BE2C (cell line): ENCODE measurements at regions not wholly inside any gene's neighbourhood (a gene's known extent, or its start where the extent isn't known, plus 50 kb on each side); places are given as distances from the start of the nearest gene placed in this dataset.
"Not testable (repeated sequence)": the region's sequence is repeated elsewhere in the genome, so short reads cannot be mapped to it uniquely, and the experiment has no call there.

ENCODE experiments used
- DNase-seq: peaks from one replicate; pipeline ENCODE4 v3.0.0-alpha.2; 2020
- H3K27me3 ChIP-seq: fragments of 250-450 bp; sonication (Bioruptor Pico); 2 replicates; pipeline ENCODE4 v1.5.1; 2020; ENCODE audit warnings: mild to moderate bottlenecking
- H3K36me3 ChIP-seq: fragments of 250-450 bp; sonication (Bioruptor Pico); 2 replicates; pipeline ENCODE4 v1.5.1; 2020; ENCODE audit warnings: mild to moderate bottlenecking
- H3K4me1 ChIP-seq: fragments of 250-450 bp; sonication (Bioruptor Pico); 2 replicates; pipeline ENCODE4 v1.5.1; 2020
- H3K4me3 ChIP-seq: 2 replicates; pipeline ENCODE4 v1.5.1; 2011; ENCODE audit warnings: low read depth, low read length
- H3K9me3 ChIP-seq: fragments of 250-450 bp; sonication (Bioruptor Pico); 2 replicates; pipeline ENCODE4 v1.5.1; 2020
- CTCF ChIP-seq: IDR thresholded peaks from 2 replicates; pipeline ENCODE4 v1.5.1; 2012; ENCODE audit warnings: mild to moderate bottlenecking, low read depth, low read length

- Histone ChIP-seq H3K9me3 (no peaks in the 10 kb centered on the region), H3K4me3 (no peak overlapping the region), H3K27me3 (no peaks in the 10 kb centered on the region), H3K4me1 (peaks cover 9% of the 10 kb centered on the region; the same call in 1 of the 2 replicates), H3K36me3 (no peaks in the 10 kb centered on the region)
- no peak for DNase-seq
- no peak for TF ChIP-seq CTCF
These were observed 171.7 kb downstream of the LAT start for GRCh38 chr16:29156511-29156910.

DNA sequence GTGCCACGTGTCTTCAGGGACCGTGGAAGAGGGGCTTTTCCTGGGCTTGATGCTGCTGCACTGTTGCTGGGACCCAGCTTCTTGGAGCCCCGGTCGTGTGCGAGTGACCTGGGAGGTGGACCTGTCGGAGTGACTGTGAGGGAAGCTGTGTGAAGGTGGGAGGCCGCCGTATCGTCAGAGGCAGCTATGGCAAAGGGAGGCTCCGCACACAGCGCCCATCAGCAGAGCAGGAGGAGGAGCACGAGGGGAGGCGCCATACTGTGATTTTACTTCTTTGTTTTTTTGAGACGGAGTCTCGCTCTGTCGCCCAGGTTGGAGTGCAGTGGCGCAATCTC lies 171.0 kb downstream of the LAT start:
- DNase-seq, H3K4me3 ChIP-seq, H3K4me1 ChIP-seq, H3K9me3 ChIP-seq, H3K27me3 ChIP-seq, H3K36me3 ChIP-seq: not testable (repeated sequence)

DNA sequence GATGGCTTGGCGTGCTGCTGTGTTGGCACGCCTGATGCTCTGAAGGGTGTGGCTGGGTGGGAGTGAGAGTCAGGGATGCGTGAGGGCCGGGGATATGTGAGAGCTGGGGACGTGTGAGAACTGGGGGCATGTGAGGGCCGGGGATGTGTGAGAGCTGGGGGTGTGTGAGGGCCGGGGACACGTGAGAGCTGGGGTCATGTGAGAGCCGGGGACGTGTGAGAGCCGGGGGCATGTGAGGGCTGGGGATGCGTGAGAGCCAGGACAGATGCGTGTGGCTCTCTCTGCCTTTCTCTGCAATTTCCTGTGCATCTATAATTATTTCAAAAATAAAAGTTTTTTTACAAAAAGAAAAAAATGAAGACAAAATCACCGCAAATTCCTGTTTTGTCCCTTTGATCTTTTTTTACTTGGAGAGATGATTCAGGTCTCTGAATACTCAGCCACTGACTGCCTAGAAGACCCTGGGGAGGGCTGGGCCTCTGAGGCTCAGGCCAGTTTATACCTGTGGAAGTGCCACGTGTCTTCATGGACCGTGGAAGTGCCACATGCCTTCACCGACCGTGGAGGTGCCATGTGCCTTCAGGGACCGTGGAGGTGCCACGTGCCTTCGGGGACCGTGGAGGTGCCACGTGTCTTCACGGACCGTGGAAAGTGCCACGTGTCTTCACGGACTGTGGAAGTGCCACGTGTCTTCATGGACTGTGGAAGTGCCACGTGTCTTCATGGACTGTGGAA lies 170.4 kb downstream of the LAT start:
- H3K9me3 ChIP-seq, H3K4me3 ChIP-seq, H3K36me3 ChIP-seq, H3K4me1 ChIP-seq, DNase-seq, H3K27me3 ChIP-seq: not testable (repeated sequence)

- no peak overlapping the region for H3K4me3 ChIP-seq
- no peak for TF ChIP-seq CTCF
- no peak for DNase-seq
These were observed 169.8 kb downstream of the LAT start for GRCh38 chr16:29154676-29155121.

DNA sequence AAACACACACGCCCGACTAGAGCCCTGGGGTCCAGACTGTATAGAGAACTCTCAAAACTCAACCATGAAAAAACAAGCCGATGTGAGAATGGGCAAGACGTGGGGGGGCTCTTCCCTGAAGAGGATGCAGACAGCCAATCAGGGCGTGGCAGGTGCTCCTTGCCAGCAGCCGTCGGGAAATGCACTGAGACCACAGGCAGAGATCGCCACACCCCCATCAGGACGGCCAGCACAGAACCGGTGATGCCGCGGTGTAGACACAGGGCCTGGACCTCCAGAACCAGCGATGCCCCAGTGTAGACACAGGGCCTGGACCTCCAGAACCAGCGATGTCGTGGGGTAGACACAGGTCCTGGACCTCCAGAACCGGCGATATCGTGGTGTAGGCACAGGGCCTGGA lies 169.2 kb downstream of the LAT start:
- Histone ChIP-seq H3K27me3 (no peaks in the 10 kb centered on the region), H3K4me3 (no peak overlapping the region), H3K9me3 (no peaks in the 10 kb centered on the region), H3K36me3 (no peaks in the 10 kb centered on the region), H3K4me1 (peaks cover 9% of the 10 kb centered on the region; the same call in 1 of the 2 replicates)
- no peak for DNase-seq
- TF ChIP-seq CTCF, result no peak

More at GRCh38 chr16:29154676-29155121, 169.8 kb downstream of the LAT start:
- H3K27me3 ChIP-seq, result no peaks in the 10 kb centered on the region
- no peaks in the 10 kb centered on the region for H3K9me3 ChIP-seq
- peaks cover 9% of the 10 kb centered on the region; the same call in 1 of the 2 replicates for H3K4me1 ChIP-seq
- no peaks in the 10 kb centered on the region for H3K36me3 ChIP-seq

DNA sequence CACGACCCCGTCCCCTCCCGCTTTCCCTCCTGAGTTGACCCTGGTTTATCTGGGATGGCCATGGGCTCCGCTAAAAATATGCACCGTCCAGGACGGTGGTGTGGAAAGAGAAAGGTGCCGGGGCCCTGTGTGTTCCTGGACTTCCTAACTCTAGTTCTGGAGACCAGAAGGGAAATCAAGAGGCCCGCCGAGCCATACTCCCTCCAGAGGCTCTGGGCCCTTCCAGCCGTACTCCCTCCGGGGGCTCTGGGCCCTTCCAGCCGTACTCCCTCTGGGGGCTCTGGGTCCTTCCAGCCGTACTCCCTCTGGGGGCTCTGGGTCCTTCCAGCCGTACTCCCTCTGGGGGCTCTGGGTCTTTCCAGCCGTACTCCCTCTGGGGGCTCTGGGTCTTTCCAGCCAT lies 168.5 kb downstream of the LAT start:
- DNase-seq, H3K27me3 ChIP-seq, H3K36me3 ChIP-seq, H3K4me1 ChIP-seq, H3K9me3 ChIP-seq, H3K4me3 ChIP-seq: not testable (repeated sequence)

GRCh38 chr16:29152544-29153031 lies 167.7 kb downstream of the LAT start:
- H3K9me3 ChIP-seq, H3K4me3 ChIP-seq, H3K36me3 ChIP-seq, DNase-seq, H3K27me3 ChIP-seq, H3K4me1 ChIP-seq: not testable (repeated sequence)

GRCh38 chr16:29151317-29151716 lies 166.5 kb downstream of the LAT start:
- Histone ChIP-seq H3K4me1 (peaks cover 5% of the 10 kb centered on the region; the same call in 1 of the 2 replicates), H3K27me3 (no peaks in the 10 kb centered on the region), H3K9me3 (no peaks in the 10 kb centered on the region), H3K4me3 (no peak overlapping the region), H3K36me3 (no peaks in the 10 kb centered on the region)
- DNase-seq, result no peak
- no peak for TF ChIP-seq CTCF

- H3K4me1 ChIP-seq, DNase-seq, H3K36me3 ChIP-seq, H3K27me3 ChIP-seq, H3K9me3 ChIP-seq, H3K4me3 ChIP-seq: not testable (repeated sequence)
These were observed 165.1 kb downstream of the LAT start for GRCh38 chr16:29149912-29150311.
